H9 (cell line): ENCODE measurements at regions not wholly inside any gene's neighbourhood (a gene's known extent, or its start where the extent isn't known, plus 50 kb on each side); places are given as distances from the start of the nearest gene placed in this dataset.

Source experiments
- DNase-seq: peaks from one replicate; pipeline ENCODE4 v3.0.0-alpha.2; 2017
- H2AFZ ChIP-seq: one replicate; pipeline ENCODE4 v1.6.1; 2013; ENCODE audit warnings: mild to moderate bottlenecking, low read length, control low read depth, moderate library complexity
- H2AK5ac ChIP-seq: 2 replicates; pipeline ENCODE4 v1.6.1; 2013; ENCODE audit warnings: low read length, control low read depth, mixed read lengths; ENCODE audit not compliant: insufficient read length
- H2BK120ac ChIP-seq: one replicate; pipeline ENCODE4 v1.6.1; 2013; ENCODE audit warnings: low read depth, mild to moderate bottlenecking, low read length, control low read depth, inconsistent platforms; ENCODE audit not compliant: poor library complexity, severe bottlenecking
- H2BK12ac ChIP-seq: 2 replicates; pipeline ENCODE4 v1.6.1; 2013; ENCODE audit warnings: low read length, control low read depth, mixed read lengths, low read depth; ENCODE audit not compliant: insufficient read length
- H2BK15ac ChIP-seq: 2 replicates; pipeline ENCODE4 v1.6.1; 2013; ENCODE audit warnings: low read depth, low read length, control low read depth
- H2BK20ac ChIP-seq: one replicate; pipeline ENCODE4 v1.6.1; 2013; ENCODE audit warnings: low read depth, mild to moderate bottlenecking, low read length, control low read depth, inconsistent platforms; ENCODE audit not compliant: poor library complexity, severe bottlenecking
- H2BK5ac ChIP-seq: 2 replicates; pipeline ENCODE4 v1.6.1; 2013; ENCODE audit warnings: low read length, control low read depth, mixed read lengths; ENCODE audit not compliant: insufficient read length
- H3K14ac ChIP-seq: 2 replicates; pipeline ENCODE4 v1.6.1; 2013; ENCODE audit warnings: low read length, control low read depth; ENCODE audit not compliant: insufficient read depth
- H3K18ac ChIP-seq: 2 replicates; pipeline ENCODE4 v1.6.1; 2013; ENCODE audit warnings: low read depth, mild to moderate bottlenecking, mixed read lengths, low read length, control low read depth; ENCODE audit not compliant: insufficient read length
- H3K23ac ChIP-seq: 2 replicates; pipeline ENCODE4 v1.6.1; 2013; ENCODE audit warnings: low read length, control low read depth, mixed read lengths, low read depth; ENCODE audit not compliant: insufficient read length
- H3K23me2 ChIP-seq: 2 replicates; pipeline ENCODE4 v1.6.1; 2013; ENCODE audit warnings: low read depth, mild to moderate bottlenecking, mixed read lengths, low read length, control low read depth; ENCODE audit not compliant: insufficient read length, poor library complexity, severe bottlenecking
- H3K27ac ChIP-seq: 2 replicates; pipeline ENCODE4 v1.5.1; 2013; ENCODE audit warnings: low read length, control low read depth, mixed read lengths, low read depth; ENCODE audit not compliant: insufficient read length
- H3K27me3 ChIP-seq: 2 replicates; pipeline ENCODE4 v1.6.1; 2013; ENCODE audit warnings: low read length, control low read depth, inconsistent platforms; ENCODE audit not compliant: insufficient read depth
- H3K4ac ChIP-seq: 2 replicates; pipeline ENCODE4 v1.6.1; 2013; ENCODE audit warnings: low read depth, mild to moderate bottlenecking, control low read depth, inconsistent platforms, low read length, moderate library complexity
- H3K4me1 ChIP-seq: 2 replicates; pipeline ENCODE4 v1.6.1; 2013; ENCODE audit warnings: low read length, control low read depth, inconsistent platforms; ENCODE audit not compliant: insufficient read depth
- H3K4me2 ChIP-seq: 2 replicates; pipeline ENCODE4 v1.6.1; 2013; ENCODE audit warnings: low read length, control low read depth, mixed read lengths; ENCODE audit not compliant: insufficient read length, insufficient read depth
- H3K56ac ChIP-seq: 2 replicates; pipeline ENCODE4 v1.6.1; 2013; ENCODE audit warnings: low read depth, mild to moderate bottlenecking, mixed read lengths, low read length, control low read depth; ENCODE audit not compliant: insufficient read length
- H3K79me1 ChIP-seq: 2 replicates; pipeline ENCODE4 v1.6.1; 2013; ENCODE audit warnings: low read depth, mild to moderate bottlenecking, moderate library complexity, low read length, control low read depth, inconsistent platforms; ENCODE audit not compliant: insufficient read depth, poor library complexity, severe bottlenecking
- H3K79me2 ChIP-seq: 2 replicates; pipeline ENCODE4 v1.6.1; 2013; ENCODE audit warnings: low read length, control low read depth, inconsistent platforms; ENCODE audit not compliant: insufficient read depth
- H3K9ac ChIP-seq: 2 replicates; pipeline ENCODE4 v1.6.1; 2013; ENCODE audit warnings: low read length, control low read depth, mixed read lengths; ENCODE audit not compliant: insufficient read length; ENCODE audit errors: extremely low read depth
- H3K9me3 ChIP-seq: one replicate; pipeline ENCODE4 v1.6.1; 2013; ENCODE audit warnings: low read depth, low read length, inconsistent platforms; ENCODE audit not compliant: control insufficient read depth
- H3T11ph ChIP-seq: one replicate; pipeline ENCODE4 v1.6.1; 2013; ENCODE audit warnings: mild to moderate bottlenecking, low read length, control low read depth, inconsistent platforms
- H4K20me1 ChIP-seq: one replicate; pipeline ENCODE4 v1.6.1; 2013; ENCODE audit not compliant: control insufficient read depth, insufficient read length, insufficient read depth
- H4K5ac ChIP-seq: 2 replicates; pipeline ENCODE4 v1.6.1; 2013; ENCODE audit warnings: low read depth, mild to moderate bottlenecking, mixed read lengths, low read length, control low read depth; ENCODE audit not compliant: insufficient read length
- H4K8ac ChIP-seq: replicated peaks from 2 replicates; pipeline ENCODE4 v1.6.1; 2013; ENCODE audit warnings: low read length, control low read depth, mixed read lengths, low read depth; ENCODE audit not compliant: insufficient read length
- H4K91ac ChIP-seq: 2 replicates; pipeline ENCODE4 v1.6.1; 2013; ENCODE audit warnings: low read depth, mild to moderate bottlenecking, moderate library complexity, mixed read lengths, low read length, control low read depth; ENCODE audit not compliant: insufficient read length
- H3K27ac Mint-ChIP-seq, 3 experiments: 2 replicates in 2 of 3; 3 replicates in 1 of 3; pipeline ENCODE4 v1.8.0; 2020 to 2021; ENCODE audit warnings: mixed read lengths in 3 of 3, mild to moderate bottlenecking in 1 of 3, moderate library complexity in 1 of 3
- H3K27me3 Mint-ChIP-seq: 2 replicates; pipeline ENCODE4 v1.8.0; 2021; ENCODE audit warnings: low read depth, mild to moderate bottlenecking, moderate library complexity, mixed read lengths
- H3K36me3 Mint-ChIP-seq, 3 experiments: 2 replicates in 2 of 3; 3 replicates in 1 of 3; pipeline ENCODE4 v1.8.0; 2020 to 2021; ENCODE audit warnings: low read depth in 3 of 3, mixed read lengths in 3 of 3; ENCODE audit not compliant: insufficient read depth in 1 of 3
- H3K4me1 Mint-ChIP-seq, 2 experiments: 2 replicates each; pipeline ENCODE4 v1.8.0; 2020; ENCODE audit warnings: mixed read lengths in 2 of 2
- H3K4me3 Mint-ChIP-seq, 2 experiments: 2 replicates in 1 of 2; 3 replicates in 1 of 2; pipeline ENCODE4 v1.8.0; 2020 to 2021; ENCODE audit warnings: mild to moderate bottlenecking in 2 of 2, mixed read lengths in 2 of 2, moderate library complexity in 1 of 2
- H3K9me3 Mint-ChIP-seq, 2 experiments: 2 replicates in 1 of 2; 3 replicates in 1 of 2; pipeline ENCODE4 v1.8.0; 2020; ENCODE audit warnings: mild to moderate bottlenecking in 2 of 2, mixed read lengths in 2 of 2, moderate library complexity in 1 of 2
- CTCF ChIP-seq: fragments of 200-600 bp; sonication (generic); conservative IDR thresholded peaks from 3 replicates; pipeline ENCODE4 v1.8.0; 2021; ENCODE audit warnings: antibody characterized with exemption, mild to moderate bottlenecking
- WGBS: extraction: QIAGEN DNeasy Blood & Tissue Kit; methylation state at CpG from one replicate; pipeline ENCODE4 v1.1.7; 2013; ENCODE audit warnings: missing lambda C conversion rate, low lambda C conversion rate, mixed read lengths; ENCODE audit not compliant: insufficient read length; ENCODE audit errors: extremely low coverage; 5-methylcytosine and 5-hydroxymethylcytosine counted together

- H3K27me3 ChIP-seq: no peaks in the 10 kb centered on the region
Measured at GRCh38 chr4:181517491-181517890, 725.7 kb upstream of the TENM3 start.

More at GRCh38 chr4:181517491-181517890, 725.7 kb upstream of the TENM3 start:
- Histone ChIP-seq H2BK20ac (no peak overlapping the region), H3T11ph (no peak overlapping the region), H3K14ac (no peak overlapping the region), H4K8ac (no peak overlapping the region), H3K4ac (no peak overlapping the region), H3K27ac (no peak overlapping the region), H2AFZ (no peak overlapping the region), H3K9me3 (no peaks in the 10 kb centered on the region), H3K23me2 (no peaks in the 10 kb centered on the region), H4K5ac (no peak overlapping the region), H3K79me2 (no peaks in the 10 kb centered on the region), H3K9ac (no peak overlapping the region), H3K56ac (no peak overlapping the region), H2BK12ac (no peak overlapping the region), H3K4me2 (no peak overlapping the region), H3K23ac (no peak overlapping the region), H4K91ac (no peak overlapping the region), H2BK120ac (no peak overlapping the region), H2AK5ac (no peak overlapping the region), H3K18ac (no peak overlapping the region), H3K4me1 (no peaks in the 10 kb centered on the region), H4K20me1 (no peaks in the 10 kb centered on the region), H3K79me1 (no peaks in the 10 kb centered on the region), H2BK15ac (no peak overlapping the region), H2BK5ac (no peak overlapping the region)
- Mint-ChIP-seq H3K4me1 (no peaks in the 10 kb centered on the region), H3K27me3 (no peaks in the 10 kb centered on the region), H3K4me3 (no peak overlapping the region; a peak in 1 of 5 replicates), H3K9me3 (no peaks in the 10 kb centered on the region), H3K36me3 (no peaks in the 10 kb centered on the region; a peak in 1 of 7 replicates), H3K27ac (no peak overlapping the region)
- no CpG with 5 or more reads among the region's 3 CpGs for WGBS
- TF ChIP-seq CTCF: no peak
- no peak for DNase-seq
